ENCODE measurements at regions not wholly inside any gene's neighbourhood (a gene's known extent, or its start where the extent isn't known, plus 50 kb on each side); places are given as distances from the start of the nearest gene placed in this dataset.

- no TSS peak for BruUV-seq (replicated peaks)
- intact Hi-C loops (cut with micrococcal nuclease; ENCODE audit: unreplicated experiment), result no loop called here
- Histone ChIP-seq H3K4me1 (ENCODE audit: insufficient read depth, low read length, poor library complexity, severe bottlenecking) (no peaks in the 10 kb centered on the region), H3K27ac (ENCODE audit: low read depth, low read length, poor library complexity, severe bottlenecking) (no peak overlapping the region), H3K9me3 (ENCODE audit: low read depth, low read length, poor library complexity, severe bottlenecking) (no peaks in the 10 kb centered on the region), H3K36me3 (ENCODE audit: insufficient read depth, low read length, poor library complexity, severe bottlenecking) (no peaks in the 10 kb centered on the region), H3K4me3 (ENCODE audit: low read depth, low read length, poor library complexity, severe bottlenecking) (no peak overlapping the region), H3K27me3 (replicated peaks; ENCODE audit: insufficient read depth, low read depth, low read length, poor library complexity) (peaks cover 8% of the 10 kb centered on the region)
- ChIA-PET POLR2A (ENCODE audit: low non-redundant PET) (no interaction called here), CTCF (no interaction called here)
- TF ChIP-seq EZH2 (IDR thresholded peaks at IDR 0.05; ENCODE audit: borderline replicate concordance, low read depth, low read length, poor library complexity, severe bottlenecking), result no peak
- no peak for DNase-seq (ENCODE audit: low spot score)
Observed at GRCh38 chr2:198767694-198768093, 690.0 kb downstream of the SATB2 start.

- Histone ChIP-seq H3K4me3 (ENCODE audit: low read depth, low read length, poor library complexity, severe bottlenecking) (no peak overlapping the region), H3K4me1 (ENCODE audit: insufficient read depth, low read length, poor library complexity, severe bottlenecking) (no peaks in the 10 kb centered on the region), H3K27me3 (replicated peaks; ENCODE audit: insufficient read depth, low read depth, low read length, poor library complexity) (peaks cover 10% of the 10 kb centered on the region), H3K9me3 (ENCODE audit: low read depth, low read length, poor library complexity, severe bottlenecking) (no peaks in the 10 kb centered on the region), H3K36me3 (ENCODE audit: insufficient read depth, low read length, poor library complexity, severe bottlenecking) (no peaks in the 10 kb centered on the region), H3K27ac (ENCODE audit: low read depth, low read length, poor library complexity, severe bottlenecking) (no peak overlapping the region)
- no peak for DNase-seq (ENCODE audit: low spot score)
- BruUV-seq (replicated peaks), result no TSS peak
- CTCF ChIA-PET, result no interaction called here
- intact Hi-C loops (cut with micrococcal nuclease; ENCODE audit: unreplicated experiment), result no loop called here
- POLR2A ChIA-PET (ENCODE audit: low non-redundant PET), result no interaction called here
- TF ChIP-seq EZH2 (IDR thresholded peaks at IDR 0.05; ENCODE audit: borderline replicate concordance, low read depth, low read length, poor library complexity, severe bottlenecking) (no peak), CTCF (conservative IDR thresholded peaks at IDR 0.05; ENCODE audit: low read depth, low read length) (no peak)
Observed at GRCh38 chr2:198763793-198764192, 693.9 kb downstream of the SATB2 start.

GRCh38 chr2:198762441-198762840 lies 695.3 kb downstream of the SATB2 start:
- no peaks in the 10 kb centered on the region for H3K36me3 ChIP-seq (ENCODE audit: insufficient read depth, low read length, poor library complexity, severe bottlenecking)
- no peak for DNase-seq (ENCODE audit: low spot score)
- intact Hi-C loops (cut with micrococcal nuclease; ENCODE audit: unreplicated experiment), result no loop called here
- H3K4me1 ChIP-seq (ENCODE audit: insufficient read depth, low read length, poor library complexity, severe bottlenecking), result no peaks in the 10 kb centered on the region
- H3K4me3 ChIP-seq (ENCODE audit: low read depth, low read length, poor library complexity, severe bottlenecking), result no peak overlapping the region
- no peak for TF ChIP-seq CTCF (conservative IDR thresholded peaks at IDR 0.05; ENCODE audit: low read depth, low read length)
- no peak for TF ChIP-seq EZH2 (IDR thresholded peaks at IDR 0.05; ENCODE audit: borderline replicate concordance, low read depth, low read length, poor library complexity, severe bottlenecking)
- no peak overlapping the region for H3K27ac ChIP-seq (ENCODE audit: low read depth, low read length, poor library complexity, severe bottlenecking)
- ChIA-PET CTCF (no interaction called here), POLR2A (ENCODE audit: low non-redundant PET) (no interaction called here)
- no TSS peak for BruUV-seq (replicated peaks)
- no peaks in the 10 kb centered on the region for H3K9me3 ChIP-seq (ENCODE audit: low read depth, low read length, poor library complexity, severe bottlenecking)
- peaks cover 10% of the 10 kb centered on the region for H3K27me3 ChIP-seq (replicated peaks; ENCODE audit: insufficient read depth, low read depth, low read length, poor library complexity)

- no peaks in the 10 kb centered on the region for H3K9me3 ChIP-seq (ENCODE audit: low read depth, low read length, poor library complexity, severe bottlenecking)
- POLR2A ChIA-PET (ENCODE audit: low non-redundant PET), result no interaction called here
- H3K4me3 ChIP-seq (ENCODE audit: low read depth, low read length, poor library complexity, severe bottlenecking), result no peak overlapping the region
- CTCF ChIA-PET, result no interaction called here
- no peaks in the 10 kb centered on the region for H3K4me1 ChIP-seq (ENCODE audit: insufficient read depth, low read length, poor library complexity, severe bottlenecking)
- BruUV-seq (replicated peaks), result no TSS peak
- no peak overlapping the region for H3K27ac ChIP-seq (ENCODE audit: low read depth, low read length, poor library complexity, severe bottlenecking)
- intact Hi-C loops (cut with micrococcal nuclease; ENCODE audit: unreplicated experiment), result no loop called here
- no peaks in the 10 kb centered on the region for H3K36me3 ChIP-seq (ENCODE audit: insufficient read depth, low read length, poor library complexity, severe bottlenecking)
- TF ChIP-seq CTCF (conservative IDR thresholded peaks at IDR 0.05; ENCODE audit: low read depth, low read length) (no peak), EZH2 (IDR thresholded peaks at IDR 0.05; ENCODE audit: borderline replicate concordance, low read depth, low read length, poor library complexity, severe bottlenecking) (no peak)
- peaks cover 15% of the 10 kb centered on the region for H3K27me3 ChIP-seq (replicated peaks; ENCODE audit: insufficient read depth, low read depth, low read length, poor library complexity)
- DNase-seq (ENCODE audit: low spot score), result no peak
Observed at GRCh38 chr2:198757069-198757468, 700.7 kb downstream of the SATB2 start.

All from A673 (cell line).